ENCODE measurements at regions not wholly inside any gene's neighbourhood (a gene's known extent, or its start where the extent isn't known, plus 50 kb on each side); places are given as distances from the start of the nearest gene placed in this dataset.
"Not testable (repeated sequence)": the region's sequence is repeated elsewhere in the genome, so short reads cannot be mapped to it uniquely, and the experiment has no call there.

GRCh38 chr18:38244480-38244879, 678.9 kb upstream of the CELF4 start:
- no peak for DNase-seq (ENCODE audit: low read depth in 3 of 3, low spot score in 1 of 3)

DNA sequence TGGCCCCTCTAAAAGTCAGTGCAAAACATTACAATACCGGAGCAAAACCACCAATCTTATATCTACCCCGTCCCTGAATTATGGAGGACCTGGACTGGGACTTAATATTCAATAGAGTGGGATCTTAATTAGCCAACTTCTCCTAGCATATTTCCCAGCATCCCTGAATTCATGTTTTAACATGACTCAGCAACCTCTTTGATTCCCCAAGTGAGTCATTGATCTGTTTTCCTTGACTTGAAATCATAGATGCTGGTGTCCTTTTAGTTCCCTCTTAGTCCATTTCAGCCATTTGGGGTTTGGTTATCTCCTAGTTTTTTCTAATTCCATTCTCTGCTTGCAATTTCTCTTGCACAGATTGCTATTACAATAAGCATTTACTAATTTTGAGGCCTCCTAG, 677.7 kb upstream of the CELF4 start:
- no peak for DNase-seq (ENCODE audit: low read depth in 3 of 3, low spot score in 1 of 3)

DNA sequence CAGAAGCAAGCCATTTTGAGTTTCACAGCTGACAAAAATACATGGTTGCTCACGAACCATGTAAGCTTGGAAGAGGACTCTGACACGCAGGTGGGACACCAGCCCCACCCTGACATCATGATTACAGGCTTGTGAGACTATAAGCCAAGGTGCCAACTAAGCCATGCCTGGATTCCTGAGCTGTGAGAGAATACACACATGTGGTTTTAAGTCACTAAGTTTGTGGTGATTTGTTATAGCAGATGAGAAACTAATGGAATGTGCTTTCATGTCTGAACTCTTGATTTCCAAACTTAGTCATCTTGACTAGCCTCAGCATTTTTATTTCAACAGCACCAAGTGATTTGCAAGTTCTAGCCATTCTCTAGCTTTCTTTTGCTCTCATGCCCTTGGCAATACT, 676.1 kb upstream of the CELF4 start:
- DNase-seq (ENCODE audit: low read depth in 3 of 3, low spot score in 1 of 3) = no peak

- DNase-seq (ENCODE audit: low read depth in 3 of 3, low spot score in 1 of 3) = no peak
Measured at GRCh38 chr18:38241216-38241615, 675.6 kb upstream of the CELF4 start.

DNA sequence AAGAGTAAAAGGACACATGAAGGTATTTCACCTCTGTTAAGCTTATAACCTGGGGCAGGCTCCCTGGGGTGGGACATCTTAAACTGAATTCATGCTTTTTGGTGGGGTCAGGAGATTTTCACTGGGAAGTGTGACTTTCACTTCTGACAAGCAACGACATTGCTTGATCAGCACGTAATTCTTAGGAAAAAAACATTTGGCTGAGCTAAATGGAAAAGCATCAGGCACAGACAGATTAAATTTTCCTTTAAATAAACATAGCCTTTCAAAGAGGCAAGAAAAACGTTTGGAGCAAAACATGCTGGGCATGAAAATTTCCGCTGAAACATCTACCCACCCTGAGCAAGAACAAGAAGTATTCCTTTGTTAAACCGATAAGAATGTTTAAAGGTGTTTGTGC, 674.0 kb upstream of the CELF4 start:
- DNase-seq (ENCODE audit: low read depth in 3 of 3, low spot score in 1 of 3) = no peak

GRCh38 chr18:38237796-38238195, 672.2 kb upstream of the CELF4 start:
- no peak for DNase-seq (ENCODE audit: low read depth in 3 of 3, low spot score in 1 of 3)

GRCh38 chr18:38221476-38222100, 656.0 kb upstream of the CELF4 start:
- no peak for DNase-seq (ENCODE audit: low read depth in 3 of 3, low spot score in 1 of 3)

- DNase-seq (ENCODE audit: low read depth in 3 of 3, low spot score in 1 of 3) = no peak
Measured at GRCh38 chr18:38198956-38199355, 633.4 kb upstream of the CELF4 start.

DNA sequence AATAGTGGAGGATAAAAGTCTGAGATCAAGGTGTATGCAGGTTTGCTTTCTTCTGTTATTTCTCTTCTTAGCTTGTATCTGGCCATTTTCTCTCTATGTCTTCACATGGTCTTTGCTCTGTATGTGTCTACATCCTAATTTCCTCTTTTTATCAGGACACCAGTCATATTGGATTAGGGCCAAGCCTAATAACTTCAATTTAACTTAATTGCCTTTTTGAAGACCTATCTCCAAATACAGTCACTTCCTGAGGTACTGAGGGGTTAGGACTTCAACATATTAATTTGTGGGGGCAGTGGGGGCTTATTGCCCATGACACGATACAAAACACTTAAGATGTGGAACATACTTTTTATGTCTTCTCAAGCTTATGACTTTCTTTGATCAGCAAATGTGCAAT, 632.9 kb upstream of the CELF4 start:
- DNase-seq (ENCODE audit: low read depth in 3 of 3, low spot score in 1 of 3) = no peak

- no peak for DNase-seq (ENCODE audit: low read depth in 3 of 3, low spot score in 1 of 3)
Measured at GRCh38 chr18:38186491-38186890, 620.9 kb upstream of the CELF4 start.

- no peak for DNase-seq (ENCODE audit: low read depth in 3 of 3, low spot score in 1 of 3)
Measured at GRCh38 chr18:38174594-38174993, 609.0 kb upstream of the CELF4 start.

- DNase-seq (ENCODE audit: low read depth in 3 of 3, low spot score in 1 of 3) = no peak
Measured at GRCh38 chr18:38174173-38174572, 608.6 kb upstream of the CELF4 start.

- no peak for DNase-seq (ENCODE audit: low read depth in 3 of 3, low spot score in 1 of 3)
Measured at GRCh38 chr18:38170845-38171244, 605.2 kb upstream of the CELF4 start.

DNA sequence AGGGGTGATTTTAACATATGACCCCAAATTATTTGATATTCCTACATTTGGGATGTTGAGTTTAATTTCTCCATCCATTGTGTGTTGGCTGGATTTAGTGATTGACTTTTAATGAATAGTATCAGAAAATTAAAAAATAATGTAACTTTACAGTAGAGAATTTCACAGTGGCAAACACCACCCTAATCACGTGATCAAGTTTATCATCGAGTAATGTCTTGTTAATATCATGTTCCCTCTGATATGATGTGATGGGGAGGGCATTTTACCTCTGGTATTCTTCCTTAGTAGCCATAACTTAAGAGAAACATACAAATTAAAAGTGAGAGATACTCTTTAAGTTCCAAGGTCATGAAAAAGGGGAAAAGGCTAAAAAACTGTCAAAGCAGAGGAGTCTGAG, 602.0 kb upstream of the CELF4 start:
- DNase-seq (ENCODE audit: low read depth in 3 of 3, low spot score in 1 of 3) = no peak

- DNase-seq (ENCODE audit: low read depth in 3 of 3, low spot score in 1 of 3) = not testable (repeated sequence)
Measured at GRCh38 chr18:38153116-38153515, 587.5 kb upstream of the CELF4 start.

DNA sequence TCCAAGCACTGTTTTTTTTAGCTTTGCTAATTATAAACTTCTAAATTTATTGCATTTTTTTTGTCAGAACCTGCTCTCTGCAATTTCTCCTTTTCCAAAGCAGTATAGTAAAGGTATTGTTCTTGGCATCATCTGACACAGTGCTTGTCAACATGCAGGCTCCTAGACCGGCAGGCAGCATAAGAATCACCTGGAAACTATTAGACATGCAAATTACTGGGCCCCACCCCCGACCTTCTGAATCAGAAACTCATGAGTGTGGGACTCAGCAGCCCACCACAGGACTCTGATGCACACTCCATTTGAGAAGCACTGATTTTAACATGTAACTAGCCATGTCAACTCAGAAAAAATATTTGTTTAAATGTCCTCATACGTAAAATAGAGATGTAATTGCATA, 551.1 kb upstream of the CELF4 start:
- no peak for DNase-seq (ENCODE audit: low read depth in 3 of 3, low spot score in 1 of 3)

GRCh38 chr18:38115201-38115600, 549.6 kb upstream of the CELF4 start:
- no peak for DNase-seq (ENCODE audit: low read depth in 3 of 3, low spot score in 1 of 3)

DNA sequence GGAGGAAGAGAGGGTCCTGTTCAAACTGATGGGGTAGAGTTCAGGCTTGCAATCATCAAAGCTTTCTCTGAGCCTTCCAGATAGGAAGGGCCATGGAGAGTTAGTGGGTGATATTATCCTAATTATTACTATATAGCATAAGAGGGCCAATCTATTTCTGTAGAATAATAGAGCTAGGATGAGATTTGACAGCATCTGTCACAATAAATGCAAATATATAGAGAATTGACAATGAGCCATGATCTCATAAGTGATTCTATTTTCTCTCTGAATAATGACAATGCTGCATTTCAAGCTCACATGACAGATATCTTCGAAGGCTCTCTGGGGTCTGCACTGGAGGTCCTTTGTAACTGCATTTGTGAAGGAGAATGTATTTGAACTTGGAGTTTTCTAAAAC, 521.9 kb upstream of the CELF4 start:
- DNase-seq (ENCODE audit: low read depth in 3 of 3, low spot score in 1 of 3) = no peak

DNA sequence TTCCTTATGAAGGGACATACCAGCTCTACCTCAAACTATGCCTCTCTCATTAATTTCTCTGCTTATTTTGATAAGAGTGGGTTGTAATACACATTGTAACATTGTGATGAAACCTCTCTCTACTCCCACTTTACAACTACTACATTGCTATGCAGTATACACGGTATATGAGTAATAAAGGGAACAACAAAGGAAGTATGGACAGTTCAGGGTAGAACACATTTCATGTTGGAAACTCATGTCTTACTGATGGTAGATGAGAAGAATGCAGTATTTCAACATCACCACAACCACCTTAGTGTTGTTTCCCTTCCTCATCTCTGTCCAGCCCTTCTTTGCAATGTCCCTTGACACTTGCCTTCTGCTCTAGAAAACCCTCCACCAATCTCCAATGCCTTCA, 515.9 kb upstream of the CELF4 start:
- DNase-seq (ENCODE audit: low read depth in 3 of 3, low spot score in 1 of 3) = no peak

DNA sequence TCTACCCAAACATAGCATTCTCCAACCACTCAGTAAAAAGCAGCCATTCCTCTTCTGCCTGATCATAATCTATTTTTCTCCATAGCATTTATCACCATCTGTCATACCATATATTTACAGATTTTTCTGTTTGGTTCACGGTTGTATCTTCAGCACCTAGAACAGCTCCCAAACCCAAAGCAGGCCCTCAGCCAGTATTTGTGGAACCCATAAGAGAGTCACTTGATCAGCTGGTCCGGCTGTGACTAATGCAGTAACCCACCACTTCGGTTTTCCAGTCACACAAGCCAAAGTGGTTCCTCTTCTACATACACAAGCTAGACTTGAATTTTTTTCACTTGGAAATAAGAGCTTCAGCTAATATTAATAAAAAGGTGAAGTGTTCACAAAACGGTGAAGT, 511.6 kb upstream of the CELF4 start:
- no peak for DNase-seq (ENCODE audit: low read depth in 3 of 3, low spot score in 1 of 3)

GRCh38 chr18:38076346-38077070, 510.9 kb upstream of the CELF4 start:
- DNase-seq (ENCODE audit: low read depth in 3 of 3, low spot score in 1 of 3) = no peak

GRCh38 chr18:38074298-38074876, 508.8 kb upstream of the CELF4 start:
- no peak for DNase-seq (ENCODE audit: low read depth in 3 of 3, low spot score in 1 of 3)

GRCh38 chr18:38067821-38068220, 502.2 kb upstream of the CELF4 start:
- no peak for DNase-seq (ENCODE audit: low read depth in 3 of 3, low spot score in 1 of 3)
